Lung (tissue), 11 donors: ENCODE measurements at regions not wholly inside any gene's neighbourhood (a gene's known extent, or its start where the extent isn't known, plus 50 kb on each side); places are given as distances from the start of the nearest gene placed in this dataset.

Experiments used
- ATAC-seq: fragments of 200-7000 bp; cut with Tn5 transposase; one replicate; pipeline ENCODE4 v1.9.1; 2020; ENCODE audit warnings: moderate number of reproducible peaks; ENCODE audit not compliant: insufficient read depth, low FRiP score
- DNase-seq, 3 donors: peaks; one replicate each; pipeline ENCODE4 v3.0.0-alpha.2; 2013 to 2017
- H3K27ac ChIP-seq, 2 donors: one replicate each; pipeline ENCODE4 v1.5.1; 2013; ENCODE audit warnings: mild to moderate bottlenecking in 2 of 2, moderate library complexity in 2 of 2, control low read depth in 1 of 2, inconsistent platforms in 1 of 2, low read depth in 1 of 2, low read length in 1 of 2
- H3K27me3 ChIP-seq, 3 donors: one replicate each; pipeline ENCODE4 v1.5.1; 2013; ENCODE audit warnings: low read length in 2 of 3; ENCODE audit not compliant: control insufficient read depth in 3 of 3, insufficient read depth in 3 of 3
- H3K36me3 ChIP-seq, 4 donors: one replicate each; pipeline ENCODE4 v1.5.1; 2013; ENCODE audit warnings: low read length in 4 of 4, mild to moderate bottlenecking in 1 of 4, moderate library complexity in 1 of 4; ENCODE audit not compliant: control insufficient read depth in 4 of 4, insufficient read depth in 4 of 4
- H3K4me1 ChIP-seq, 5 donors: one replicate each; pipeline ENCODE4 v1.5.1; 2013; ENCODE audit warnings: low read length in 5 of 5, mild to moderate bottlenecking in 2 of 5, moderate library complexity in 1 of 5; ENCODE audit not compliant: control insufficient read depth in 5 of 5, insufficient read depth in 5 of 5
- H3K4me3 ChIP-seq: one replicate; pipeline ENCODE4 v1.5.1; 2013; ENCODE audit warnings: mild to moderate bottlenecking, control low read depth, moderate library complexity
- H3K9ac ChIP-seq, 2 donors: one replicate each; pipeline ENCODE4 v1.5.1; 2013; ENCODE audit warnings: low read length in 2 of 2, control low read depth in 1 of 2; ENCODE audit not compliant: insufficient read depth in 1 of 2
- H3K9me3 ChIP-seq, 4 donors: one replicate each; pipeline ENCODE4 v1.5.1; 2013; ENCODE audit warnings: low read length in 3 of 4, mild to moderate bottlenecking in 1 of 4, moderate library complexity in 1 of 4; ENCODE audit not compliant: control insufficient read depth in 4 of 4, insufficient read depth in 3 of 4
- CTCF ChIP-seq: IDR thresholded peaks from 2 replicates; pipeline ENCODE4 v1.5.1; 2012; ENCODE audit warnings: mild to moderate bottlenecking; ENCODE audit errors: control extremely low read depth, extremely low read depth
- WGBS, 2 donors: extraction: QIAGEN DNeasy Blood & Tissue Kit; methylation state at CpG; one replicate each; pipeline ENCODE4 v1.1.7; 2013; 5-methylcytosine and 5-hydroxymethylcytosine counted together
- donor health status: control.
- donor health status: control.
- donor health status: Bipolar disorder and iron deficiency.
- donor health status: healthy.
- donor health status: DM: yes; HTN: yes; CAD: no.

- no peaks in the 10 kb centered on the region for H3K4me1 ChIP-seq
- no peak overlapping the region for H3K9ac ChIP-seq
- H3K27me3 ChIP-seq: no peaks in the 10 kb centered on the region
- H3K27ac ChIP-seq: no peak overlapping the region
- ATAC-seq: no peak
- no peak overlapping the region for H3K4me3 ChIP-seq
- WGBS, 2 donors: 63 to 80% methylated on average over 2 of the region's 2 CpGs
- H3K9me3 ChIP-seq: no peaks in the 10 kb centered on the region
- DNase-seq: no peak
- TF ChIP-seq CTCF: no peak
- no peaks in the 10 kb centered on the region for H3K36me3 ChIP-seq
Observed at GRCh38 chr5:27144456-27144855, 106.1 kb upstream of the CDH9 start.

- TF ChIP-seq CTCF: no peak
- no peak overlapping the region for H3K4me3 ChIP-seq
- H3K4me1 ChIP-seq: no peaks in the 10 kb centered on the region
- WGBS, 2 donors: 67 to 83% methylated on average over 1 of the region's 1 CpG
- ATAC-seq (no peak), DNase-seq (no peak)
- no peak overlapping the region for H3K9ac ChIP-seq
- H3K9me3 ChIP-seq: no peaks in the 10 kb centered on the region
- H3K27ac ChIP-seq: no peak overlapping the region
- no peaks in the 10 kb centered on the region for H3K27me3 ChIP-seq
- H3K36me3 ChIP-seq: no peaks in the 10 kb centered on the region
Observed at GRCh38 chr5:27140831-27141230, 102.4 kb upstream of the CDH9 start.

GRCh38 chr5:27130587-27130986 lies 92.2 kb upstream of the CDH9 start:
- no peak for DNase-seq

More at GRCh38 chr5:27130587-27130986, 92.2 kb upstream of the CDH9 start:
- ATAC-seq: no peak
- H3K9ac ChIP-seq: no peak overlapping the region
- TF ChIP-seq CTCF: no peak
- H3K27me3 ChIP-seq: no peaks in the 10 kb centered on the region
- H3K4me1 ChIP-seq: no peaks in the 10 kb centered on the region
- no peak overlapping the region for H3K4me3 ChIP-seq
- H3K36me3 ChIP-seq: no peaks in the 10 kb centered on the region
- H3K27ac ChIP-seq: no peak overlapping the region
- 77 to 91% methylated on average over 1 of the region's 1 CpG for WGBS, 2 donors
- no peaks in the 10 kb centered on the region for H3K9me3 ChIP-seq
